ENCODE measurements at regions not wholly inside any gene's neighbourhood (a gene's known extent, or its start where the extent isn't known, plus 50 kb on each side); places are given as distances from the start of the nearest gene placed in this dataset.

DNA sequence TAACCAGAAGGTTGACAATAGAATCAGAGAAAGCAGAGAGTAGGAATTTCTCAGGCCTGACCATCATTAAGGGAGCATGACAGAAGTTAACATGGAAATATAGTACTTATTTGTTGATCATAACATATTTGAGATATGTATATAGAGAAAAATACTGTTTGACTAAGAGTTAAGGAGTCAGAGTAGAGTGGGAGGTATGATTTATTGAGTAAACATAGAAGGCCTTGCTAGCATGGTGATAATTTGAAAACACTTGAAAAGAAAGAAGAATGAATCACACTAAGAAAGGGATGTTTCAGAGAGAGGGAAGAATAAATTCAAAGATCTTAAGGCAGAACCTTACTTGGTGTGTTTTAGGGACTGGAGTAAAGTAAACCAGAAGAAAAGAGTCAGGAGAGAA is 437.2 kb upstream of the TECRL start (continued):
- TF ChIP-seq, protein P1, sequence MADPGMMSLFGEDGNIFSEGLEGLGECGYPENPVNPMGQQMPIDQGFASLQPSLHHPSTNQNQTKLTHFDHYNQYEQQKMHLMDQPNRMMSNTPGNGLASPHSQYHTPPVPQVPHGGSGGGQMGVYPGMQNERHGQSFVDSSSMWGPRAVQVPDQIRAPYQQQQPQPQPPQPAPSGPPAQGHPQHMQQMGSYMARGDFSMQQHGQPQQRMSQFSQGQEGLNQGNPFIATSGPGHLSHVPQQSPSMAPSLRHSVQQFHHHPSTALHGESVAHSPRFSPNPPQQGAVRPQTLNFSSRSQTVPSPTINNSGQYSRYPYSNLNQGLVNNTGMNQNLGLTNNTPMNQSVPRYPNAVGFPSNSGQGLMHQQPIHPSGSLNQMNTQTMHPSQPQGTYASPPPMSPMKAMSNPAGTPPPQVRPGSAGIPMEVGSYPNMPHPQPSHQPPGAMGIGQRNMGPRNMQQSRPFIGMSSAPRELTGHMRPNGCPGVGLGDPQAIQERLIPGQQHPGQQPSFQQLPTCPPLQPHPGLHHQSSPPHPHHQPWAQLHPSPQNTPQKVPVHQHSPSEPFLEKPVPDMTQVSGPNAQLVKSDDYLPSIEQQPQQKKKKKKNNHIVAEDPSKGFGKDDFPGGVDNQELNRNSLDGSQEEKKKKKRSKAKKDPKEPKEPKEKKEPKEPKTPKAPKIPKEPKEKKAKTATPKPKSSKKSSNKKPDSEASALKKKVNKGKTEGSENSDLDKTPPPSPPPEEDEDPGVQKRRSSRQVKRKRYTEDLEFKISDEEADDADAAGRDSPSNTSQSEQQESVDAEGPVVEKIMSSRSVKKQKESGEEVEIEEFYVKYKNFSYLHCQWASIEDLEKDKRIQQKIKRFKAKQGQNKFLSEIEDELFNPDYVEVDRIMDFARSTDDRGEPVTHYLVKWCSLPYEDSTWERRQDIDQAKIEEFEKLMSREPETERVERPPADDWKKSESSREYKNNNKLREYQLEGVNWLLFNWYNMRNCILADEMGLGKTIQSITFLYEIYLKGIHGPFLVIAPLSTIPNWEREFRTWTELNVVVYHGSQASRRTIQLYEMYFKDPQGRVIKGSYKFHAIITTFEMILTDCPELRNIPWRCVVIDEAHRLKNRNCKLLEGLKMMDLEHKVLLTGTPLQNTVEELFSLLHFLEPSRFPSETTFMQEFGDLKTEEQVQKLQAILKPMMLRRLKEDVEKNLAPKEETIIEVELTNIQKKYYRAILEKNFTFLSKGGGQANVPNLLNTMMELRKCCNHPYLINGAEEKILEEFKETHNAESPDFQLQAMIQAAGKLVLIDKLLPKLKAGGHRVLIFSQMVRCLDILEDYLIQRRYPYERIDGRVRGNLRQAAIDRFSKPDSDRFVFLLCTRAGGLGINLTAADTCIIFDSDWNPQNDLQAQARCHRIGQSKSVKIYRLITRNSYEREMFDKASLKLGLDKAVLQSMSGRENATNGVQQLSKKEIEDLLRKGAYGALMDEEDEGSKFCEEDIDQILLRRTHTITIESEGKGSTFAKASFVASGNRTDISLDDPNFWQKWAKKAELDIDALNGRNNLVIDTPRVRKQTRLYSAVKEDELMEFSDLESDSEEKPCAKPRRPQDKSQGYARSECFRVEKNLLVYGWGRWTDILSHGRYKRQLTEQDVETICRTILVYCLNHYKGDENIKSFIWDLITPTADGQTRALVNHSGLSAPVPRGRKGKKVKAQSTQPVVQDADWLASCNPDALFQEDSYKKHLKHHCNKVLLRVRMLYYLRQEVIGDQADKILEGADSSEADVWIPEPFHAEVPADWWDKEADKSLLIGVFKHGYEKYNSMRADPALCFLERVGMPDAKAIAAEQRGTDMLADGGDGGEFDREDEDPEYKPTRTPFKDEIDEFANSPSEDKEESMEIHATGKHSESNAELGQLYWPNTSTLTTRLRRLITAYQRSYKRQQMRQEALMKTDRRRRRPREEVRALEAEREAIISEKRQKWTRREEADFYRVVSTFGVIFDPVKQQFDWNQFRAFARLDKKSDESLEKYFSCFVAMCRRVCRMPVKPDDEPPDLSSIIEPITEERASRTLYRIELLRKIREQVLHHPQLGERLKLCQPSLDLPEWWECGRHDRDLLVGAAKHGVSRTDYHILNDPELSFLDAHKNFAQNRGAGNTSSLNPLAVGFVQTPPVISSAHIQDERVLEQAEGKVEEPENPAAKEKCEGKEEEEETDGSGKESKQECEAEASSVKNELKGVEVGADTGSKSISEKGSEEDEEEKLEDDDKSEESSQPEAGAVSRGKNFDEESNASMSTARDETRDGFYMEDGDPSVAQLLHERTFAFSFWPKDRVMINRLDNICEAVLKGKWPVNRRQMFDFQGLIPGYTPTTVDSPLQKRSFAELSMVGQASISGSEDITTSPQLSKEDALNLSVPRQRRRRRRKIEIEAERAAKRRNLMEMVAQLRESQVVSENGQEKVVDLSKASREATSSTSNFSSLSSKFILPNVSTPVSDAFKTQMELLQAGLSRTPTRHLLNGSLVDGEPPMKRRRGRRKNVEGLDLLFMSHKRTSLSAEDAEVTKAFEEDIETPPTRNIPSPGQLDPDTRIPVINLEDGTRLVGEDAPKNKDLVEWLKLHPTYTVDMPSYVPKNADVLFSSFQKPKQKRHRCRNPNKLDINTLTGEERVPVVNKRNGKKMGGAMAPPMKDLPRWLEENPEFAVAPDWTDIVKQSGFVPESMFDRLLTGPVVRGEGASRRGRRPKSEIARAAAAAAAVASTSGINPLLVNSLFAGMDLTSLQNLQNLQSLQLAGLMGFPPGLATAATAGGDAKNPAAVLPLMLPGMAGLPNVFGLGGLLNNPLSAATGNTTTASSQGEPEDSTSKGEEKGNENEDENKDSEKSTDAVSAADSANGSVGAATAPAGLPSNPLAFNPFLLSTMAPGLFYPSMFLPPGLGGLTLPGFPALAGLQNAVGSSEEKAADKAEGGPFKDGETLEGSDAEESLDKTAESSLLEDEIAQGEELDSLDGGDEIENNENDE (IDR thresholded peaks at IDR 0.05; ENCODE audit: insufficient replicate concordance, low read length) = no peak
- TF ChIP-seq EGR1 (IDR thresholded peaks at IDR 0.05; ENCODE audit: borderline replicate concordance, low read depth, low read length) (no peak), POLR2AphosphoS5 (IDR thresholded peaks at IDR 0.05; ENCODE audit: low read depth, low read length) (no peak), SP4 (IDR thresholded peaks at IDR 0.05; ENCODE audit: low read length) (no peak), BRCA1 (IDR thresholded peaks at IDR 0.05; ENCODE audit: low read depth, low read length) (no peak)
